Stimulated activated CD4-positive, alpha-beta T cell treated with anti-CD3 and anti-CD28 coated beads, TNF-alpha, amount 100 ng/mL, for 1 hour (primary cell): ENCODE measurements at regions not wholly inside any gene's neighbourhood (a gene's known extent, or its start where the extent isn't known, plus 50 kb on each side); places are given as distances from the start of the nearest gene placed in this dataset.

ENCODE experiments used
- DNase-seq, 3 donors: peaks; one replicate each; pipeline ENCODE4 v3.0.0-alpha.2; 2020; ENCODE audit warnings: low read depth in 3 of 3, low spot score in 1 of 3

GRCh38 chr6:151699719-151700118 lies 107.8 kb upstream of the ESR1 start:
- DNase-seq = no peak

GRCh38 chr6:151701911-151702562 lies 105.4 kb upstream of the ESR1 start:
- no peak for DNase-seq

- no peak for DNase-seq
Measured at GRCh38 chr6:151702851-151703658, 104.4 kb upstream of the ESR1 start.

GRCh38 chr6:151704383-151704782 lies 103.1 kb upstream of the ESR1 start:
- DNase-seq = no peak

GRCh38 chr6:151705993-151706733 lies 101.3 kb upstream of the ESR1 start:
- DNase-seq = no peak

GRCh38 chr6:151709329-151709728 lies 98.2 kb upstream of the ESR1 start:
- no peak for DNase-seq

GRCh38 chr6:151716526-151716932 lies 91.0 kb upstream of the ESR1 start:
- no peak for DNase-seq

GRCh38 chr6:151719070-151719469 lies 88.4 kb upstream of the ESR1 start:
- DNase-seq = no peak

- no peak for DNase-seq
Measured at GRCh38 chr6:151721146-151721545, 86.3 kb upstream of the ESR1 start.

GRCh38 chr6:151721671-151722070 lies 85.8 kb upstream of the ESR1 start:
- no peak for DNase-seq

GRCh38 chr6:151722342-151722741 lies 85.1 kb upstream of the ESR1 start:
- DNase-seq = no peak

GRCh38 chr6:151723152-151723551 lies 84.3 kb upstream of the ESR1 start:
- no peak for DNase-seq

GRCh38 chr6:151729829-151730495 lies 77.5 kb upstream of the ESR1 start:
- no peak for DNase-seq

GRCh38 chr6:151730496-151730870 lies 77.0 kb upstream of the ESR1 start:
- DNase-seq = no peak

GRCh38 chr6:151731313-151731712 lies 76.2 kb upstream of the ESR1 start:
- no peak for DNase-seq

GRCh38 chr6:151733680-151734320 lies 73.7 kb upstream of the ESR1 start:
- no peak for DNase-seq

GRCh38 chr6:151738267-151738666 lies 69.2 kb upstream of the ESR1 start:
- no peak for DNase-seq

GRCh38 chr6:151738960-151739359 lies 68.5 kb upstream of the ESR1 start:
- DNase-seq = no peak

- DNase-seq = no peak
Measured at GRCh38 chr6:151740820-151741219, 66.7 kb upstream of the ESR1 start.

- no peak for DNase-seq
Measured at GRCh38 chr6:151747896-151748295, 59.6 kb upstream of the ESR1 start.

- no peak for DNase-seq
Measured at GRCh38 chr6:151749341-151749740, 58.1 kb upstream of the ESR1 start.
